GM12892 (cell line): ENCODE measurements at regions not wholly inside any gene's neighbourhood (a gene's known extent, or its start where the extent isn't known, plus 50 kb on each side); places are given as distances from the start of the nearest gene placed in this dataset.
"Not testable (repeated sequence)": the region's sequence is repeated elsewhere in the genome, so short reads cannot be mapped to it uniquely, and the experiment has no call there.

Source experiments
- DNase-seq: peaks from one replicate; pipeline ENCODE4 v3.0.0; 2011; ENCODE audit not compliant: insufficient read length
- FAIRE-seq: peaks from 2 replicates; lab custom pipeline; 2011; peaks lifted over from hg19 to GRCh38; lab: Jason Lieb, UNC
- POLR2A ChIP-seq: IDR thresholded peaks from 2 replicates; pipeline ENCODE4 v1.6.1; 2011; ENCODE audit warnings: low read depth, low read length, control low read depth
- POLR2AphosphoS5 ChIP-seq: IDR thresholded peaks from 2 replicates; pipeline ENCODE4 v1.6.1; 2011; ENCODE audit warnings: low read depth, low read length, control low read depth
- TAF1 ChIP-seq: IDR thresholded peaks from 2 replicates; pipeline ENCODE4 v1.6.1; 2011; ENCODE audit warnings: low read depth, mild to moderate bottlenecking, control low read depth, low read length, borderline replicate concordance

DNA sequence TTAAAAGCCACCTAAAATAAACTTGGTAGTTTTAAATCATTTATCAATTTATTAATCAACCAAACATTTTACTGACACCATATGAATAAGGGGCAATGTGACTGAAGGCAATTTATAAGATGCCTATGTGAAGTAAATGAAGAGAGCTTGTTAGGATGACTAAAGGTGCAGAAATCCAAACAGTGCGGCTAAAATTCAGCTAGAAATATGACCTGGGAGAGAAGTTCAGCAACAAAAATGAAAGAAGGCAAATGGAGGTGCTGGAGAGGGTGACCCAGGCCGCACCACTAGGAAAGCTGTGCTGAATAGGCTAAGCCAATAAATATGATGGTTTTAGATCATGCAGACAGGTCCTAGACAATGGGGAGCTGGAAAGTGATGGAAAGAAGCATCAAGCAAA lies 403.7 kb downstream of the BTG1 start:
- FAIRE-seq (no peak), DNase-seq (no peak)
- TF ChIP-seq POLR2A (no peak), POLR2AphosphoS5 (no peak), TAF1 (no peak)

DNA sequence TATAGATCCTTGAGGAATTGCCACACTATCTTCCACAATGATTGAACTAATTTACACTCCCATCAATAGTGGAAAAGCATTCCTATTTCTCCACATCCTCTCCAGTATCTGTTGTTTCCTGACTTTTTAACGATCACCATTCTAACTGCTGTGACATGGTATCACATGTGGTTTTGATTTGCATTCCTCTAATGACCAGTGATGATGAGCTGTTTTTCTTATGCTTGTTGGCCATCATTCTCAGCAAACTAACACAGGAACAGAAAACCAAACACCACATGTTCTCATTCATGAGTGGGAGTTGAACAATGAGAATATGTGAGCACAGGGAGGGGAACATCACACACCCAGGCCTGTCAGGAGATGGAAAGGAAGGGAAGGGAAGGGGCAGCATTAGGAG lies 411.8 kb downstream of the BTG1 start:
- not testable (repeated sequence) for DNase-seq, FAIRE-seq

DNA sequence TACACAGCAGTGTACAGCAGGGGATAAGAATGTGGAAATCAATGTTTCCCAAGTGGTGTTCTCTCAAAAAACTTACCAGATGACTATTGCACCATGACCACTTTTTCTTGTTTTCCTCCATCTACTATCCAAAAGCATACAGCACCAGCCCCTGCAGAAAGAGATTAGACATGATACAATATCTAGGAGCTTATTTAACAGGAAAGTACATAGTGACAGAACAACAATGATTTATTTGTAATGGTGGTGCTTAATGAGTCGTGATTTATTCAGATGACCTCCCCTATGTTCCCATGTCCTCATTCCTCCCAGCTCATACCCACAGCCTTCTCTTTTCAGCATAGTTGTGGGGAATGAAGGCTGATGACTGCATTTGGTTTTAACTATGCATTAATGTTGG lies 413.6 kb downstream of the BTG1 start:
- FAIRE-seq = no peak
- TF ChIP-seq POLR2A (no peak), TAF1 (no peak), POLR2AphosphoS5 (no peak)
- no peak for DNase-seq

DNA sequence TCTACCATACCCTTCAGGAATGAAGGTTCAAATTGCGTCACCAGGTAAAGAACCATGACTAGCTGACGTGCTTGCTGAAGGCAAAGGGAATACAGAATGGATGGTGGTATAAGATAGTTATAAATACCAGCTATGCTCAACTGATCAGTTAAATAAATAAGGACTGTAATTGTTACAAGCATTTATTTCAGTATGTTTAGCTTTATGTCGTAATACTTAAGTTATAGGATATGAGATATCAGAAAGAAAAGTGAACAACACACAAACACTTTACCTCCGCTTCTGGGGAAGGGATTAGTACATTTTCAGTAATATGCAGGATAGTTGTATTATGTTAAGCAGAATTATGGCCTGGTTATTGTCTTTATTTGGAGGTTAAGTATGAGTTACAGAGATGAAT lies 416.1 kb downstream of the BTG1 start:
- DNase-seq = no peak
- FAIRE-seq = no peak
- TF ChIP-seq TAF1 (no peak), POLR2AphosphoS5 (no peak)

DNA sequence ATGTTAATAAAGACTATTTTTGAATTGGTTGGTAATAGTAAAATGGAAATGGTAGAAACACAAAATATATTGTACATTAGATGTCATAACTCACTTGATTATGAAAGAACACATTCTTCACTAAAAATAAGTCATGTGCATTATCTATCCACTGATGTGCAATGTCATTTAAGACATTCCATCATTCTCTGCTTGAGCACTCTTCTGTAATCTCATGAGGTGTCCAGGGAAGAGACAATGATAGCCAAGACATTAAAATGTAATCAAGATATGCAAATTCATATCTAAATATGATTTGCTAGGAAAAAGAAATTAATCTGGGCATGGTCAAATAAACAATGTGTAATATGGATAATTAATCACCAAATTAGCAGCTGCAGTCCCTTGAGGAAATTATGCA lies 422.5 kb downstream of the BTG1 start:
- TF ChIP-seq POLR2AphosphoS5 (no peak), TAF1 (no peak), POLR2A (no peak)
- no peak for FAIRE-seq
- DNase-seq = no peak

DNA sequence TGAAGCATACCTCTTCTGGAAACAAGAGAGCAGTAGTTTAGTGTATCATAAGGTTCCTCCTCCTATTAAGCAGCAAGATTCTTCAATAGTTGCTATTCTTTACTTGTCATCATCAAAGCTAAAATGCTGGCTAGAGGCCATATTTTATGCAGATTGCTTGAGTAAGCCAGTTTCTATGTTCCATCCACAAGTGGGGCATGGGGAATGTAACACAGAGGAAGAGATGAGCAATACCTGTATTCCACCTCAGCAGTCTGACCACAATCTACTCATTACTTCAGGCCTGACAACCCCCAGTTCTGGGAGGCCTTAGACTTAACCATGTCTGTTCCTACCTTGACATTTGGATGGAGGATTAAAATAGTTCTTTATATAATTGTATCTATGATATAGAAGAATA lies 423.6 kb downstream of the BTG1 start:
- FAIRE-seq (no peak), DNase-seq (no peak)
- TF ChIP-seq POLR2A (no peak), POLR2AphosphoS5 (no peak), TAF1 (no peak)

DNA sequence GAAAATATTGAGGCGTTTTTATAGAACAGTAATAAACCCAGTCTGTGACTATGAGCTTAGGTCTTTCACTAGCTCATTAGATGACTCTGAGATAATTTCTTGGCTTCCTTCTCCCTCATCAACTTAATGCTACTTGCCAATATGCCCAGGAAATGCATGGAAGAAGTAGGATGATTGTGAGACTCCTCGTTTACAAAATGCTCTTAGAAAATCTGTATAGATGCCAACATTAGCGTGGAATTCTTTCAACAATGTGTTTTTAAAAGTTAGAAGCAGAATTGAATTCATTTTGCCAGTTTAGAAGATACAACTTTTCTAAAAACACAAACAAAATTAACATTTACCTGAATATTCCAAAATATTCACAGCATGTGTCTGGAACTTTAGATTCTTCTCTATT lies 424.6 kb downstream of the BTG1 start:
- no peak for TF ChIP-seq POLR2A
- TF ChIP-seq POLR2AphosphoS5 = no peak
- TF ChIP-seq TAF1 = no peak
- FAIRE-seq (no peak), DNase-seq (no peak)

DNA sequence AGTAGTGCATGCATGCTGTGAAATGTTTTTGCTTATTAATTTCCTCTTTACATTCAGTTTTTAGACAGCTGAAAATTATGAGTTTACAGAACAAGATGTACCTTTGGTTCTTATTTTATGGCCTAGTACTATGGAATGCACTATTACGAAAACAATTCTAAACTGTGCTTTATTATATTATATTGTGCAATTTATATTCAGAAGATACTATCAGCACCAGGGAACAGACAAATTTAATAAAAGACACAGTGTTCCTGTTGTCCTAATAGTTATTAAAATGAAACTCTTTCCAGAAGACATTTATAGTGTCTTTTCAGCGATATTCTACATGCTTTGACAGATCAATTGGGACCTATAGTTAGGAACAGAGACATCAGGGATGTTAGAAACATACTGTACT lies 427.3 kb downstream of the BTG1 start:
- FAIRE-seq (no peak), DNase-seq (no peak)
- TF ChIP-seq TAF1 (no peak), POLR2A (no peak), POLR2AphosphoS5 (no peak)

DNA sequence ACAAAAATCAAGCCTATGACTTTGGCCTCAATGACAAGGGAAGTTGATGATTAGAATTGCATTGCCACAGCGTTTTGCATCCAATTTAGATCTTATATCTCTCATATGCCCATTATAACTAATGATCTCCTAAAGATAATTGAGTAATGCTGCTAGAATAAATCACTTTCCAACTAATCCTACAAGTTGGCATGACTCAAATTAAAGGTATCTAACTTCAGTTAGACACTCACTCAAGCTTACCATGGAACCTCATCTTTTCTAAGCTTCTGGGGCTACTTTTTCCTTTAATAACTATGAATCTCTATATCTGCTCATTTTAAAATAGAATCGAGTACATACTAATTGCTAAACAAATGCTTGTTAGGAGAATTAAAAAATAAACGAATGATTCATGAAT lies 427.8 kb downstream of the BTG1 start:
- DNase-seq = no peak
- no peak for TF ChIP-seq POLR2A
- no peak for TF ChIP-seq TAF1
- no peak for TF ChIP-seq POLR2AphosphoS5
- no peak for FAIRE-seq

DNA sequence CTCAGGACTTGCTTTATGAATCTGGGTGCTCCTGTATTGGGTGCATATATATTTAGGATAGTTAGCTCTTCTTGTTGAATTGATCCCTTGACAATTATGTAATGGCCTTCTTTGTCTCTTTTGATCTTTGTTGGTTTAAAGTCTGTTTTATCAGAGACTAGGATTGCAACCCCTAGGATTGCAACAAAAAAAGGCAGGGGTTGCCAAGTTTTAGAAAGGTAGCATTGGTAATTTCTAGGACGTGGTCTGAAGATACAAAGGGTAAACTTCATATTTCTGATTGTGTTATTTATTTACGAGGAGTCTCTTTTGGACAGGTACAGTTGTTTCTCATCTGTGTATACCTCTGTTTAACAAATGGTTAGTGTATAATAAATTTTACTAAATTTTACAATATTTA lies 433.7 kb downstream of the BTG1 start:
- FAIRE-seq, DNase-seq: not testable (repeated sequence)

DNA sequence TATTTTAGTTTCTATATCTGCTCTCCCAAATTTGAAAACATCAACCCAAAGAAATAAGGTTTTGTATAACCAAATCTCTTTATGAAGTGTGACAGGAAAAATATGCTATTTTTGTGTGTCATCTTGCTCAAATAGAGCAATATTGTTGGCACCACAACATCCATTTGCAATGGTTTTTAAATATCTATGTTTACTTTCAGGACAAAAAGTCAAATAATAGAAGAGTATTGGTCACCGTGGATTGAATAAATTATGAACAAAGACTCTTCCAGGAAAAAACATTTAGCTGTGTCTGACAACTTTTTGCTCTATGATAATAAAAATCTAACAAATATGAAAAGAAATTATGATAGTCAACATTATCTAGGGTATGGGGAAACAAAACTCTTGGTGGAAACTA lies 439.2 kb downstream of the BTG1 start:
- no peak for DNase-seq
- no peak for FAIRE-seq
- TF ChIP-seq POLR2AphosphoS5 (no peak), POLR2A (no peak), TAF1 (no peak)

DNA sequence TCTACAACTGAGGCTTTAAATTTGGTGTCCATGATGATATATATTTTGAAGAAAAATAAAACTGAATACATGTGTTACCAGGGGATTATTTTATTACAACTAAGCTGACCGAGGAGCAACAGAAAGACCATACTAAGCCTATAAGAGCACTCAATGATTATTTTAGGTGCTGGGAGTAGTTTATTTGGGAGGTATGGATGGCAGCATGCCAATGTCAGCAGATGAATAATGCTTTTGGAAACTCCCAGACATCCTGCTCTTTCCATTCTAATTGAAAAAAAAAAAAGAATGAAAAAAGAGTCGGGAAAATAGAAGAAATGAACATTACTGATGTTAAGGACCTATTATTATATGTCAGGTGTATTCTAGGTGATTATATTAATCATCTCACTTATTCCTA lies 441.2 kb downstream of the BTG1 start:
- FAIRE-seq (no peak), DNase-seq (no peak)

More for the DNA sequence above, 441.2 kb downstream of the BTG1 start:
- TF ChIP-seq TAF1 (no peak), POLR2AphosphoS5 (no peak), POLR2A (no peak)
